IMR-90 (cell line): ENCODE measurements at regions not wholly inside any gene's neighbourhood (a gene's known extent, or its start where the extent isn't known, plus 50 kb on each side); places are given as distances from the start of the nearest gene placed in this dataset.

Experiments
- ATAC-seq: fragments of 200-7000 bp; cut with Tn5 transposase; 2 replicates; pipeline ENCODE4 v1.9.1; 2020; ENCODE audit warnings: low read depth, mild to moderate bottlenecking, moderate library complexity
- BruUV-seq: library from RNA; stranded (reverse); fragments of 400-500 nt; replicated peaks from 2 replicates; lab custom pipeline; 2021; lab: Mats Ljungman, UMichigan
- CTCF ChIA-PET: fragments of 300-600 bp; formaldehyde crosslinking; extraction: SDS; loops from one replicate; lab custom pipeline; 2021; ENCODE audit warnings: antibody characterized with exemption; lab: Yijun Ruan, JAX
- POLR2A ChIA-PET: fragments of 300-600 bp; sonication (Branson Sonifier 250); formaldehyde crosslinking; loops from one replicate; lab custom pipeline; 2022; ENCODE audit warnings: antibody characterized with exemption; ENCODE audit not compliant: unreplicated experiment; lab: Charles Lee
- DNase-seq: peaks from one replicate; pipeline ENCODE4 v3.0.0; 2013
- H2AFZ ChIP-seq: replicated peaks from 2 replicates; pipeline ENCODE3; 2013; ENCODE audit warnings: low read length, mild to moderate bottlenecking; ENCODE audit not compliant: poor library complexity
- H2AK5ac ChIP-seq: 2 replicates; pipeline ENCODE4 v1.6.1; 2013; ENCODE audit warnings: low read depth, low read length, inconsistent platforms
- H2AK9ac ChIP-seq: replicated peaks from 2 replicates; pipeline ENCODE3; 2013; ENCODE audit warnings: mild to moderate bottlenecking, low read depth, low read length, moderate library complexity; ENCODE audit not compliant: poor library complexity
- H2BK120ac ChIP-seq: 2 replicates; pipeline ENCODE4 v1.6.1; 2013; ENCODE audit warnings: low read depth, low read length, inconsistent platforms
- H2BK15ac ChIP-seq: 3 replicates; pipeline ENCODE4 v1.6.1; 2013; ENCODE audit warnings: low read depth, low read length, inconsistent platforms
- H2BK20ac ChIP-seq: 2 replicates; pipeline ENCODE4 v1.6.1; 2013; ENCODE audit warnings: low read depth, mild to moderate bottlenecking, inconsistent platforms, low read length, moderate library complexity
- H2BK5ac ChIP-seq: 2 replicates; pipeline ENCODE4 v1.6.1; 2013; ENCODE audit warnings: mild to moderate bottlenecking, low read depth, low read length, inconsistent platforms; ENCODE audit not compliant: poor library complexity, severe bottlenecking
- H3K14ac ChIP-seq: replicated peaks from 2 replicates; pipeline ENCODE4 v1.6.1; 2013; ENCODE audit warnings: low read depth, low read length, inconsistent platforms
- H3K18ac ChIP-seq: 2 replicates; pipeline ENCODE4 v1.6.1; 2013; ENCODE audit warnings: low read depth, low read length, control low read depth
- H3K23ac ChIP-seq: 2 replicates; pipeline ENCODE4 v1.6.1; 2013; ENCODE audit warnings: low read depth, low read length, inconsistent platforms
- H3K27ac ChIP-seq: 2 replicates; pipeline ENCODE4 v1.5.1; 2013; ENCODE audit warnings: mild to moderate bottlenecking, control low read depth, low read length; ENCODE audit not compliant: insufficient read depth
- H3K27me3 ChIP-seq: 2 replicates; pipeline ENCODE4 v1.6.1; 2013; ENCODE audit warnings: low read length; ENCODE audit not compliant: control insufficient read depth, insufficient read depth
- H3K36me3 ChIP-seq: 2 replicates; pipeline ENCODE4 v1.6.1; 2013; ENCODE audit warnings: low read length, mixed read lengths; ENCODE audit not compliant: control insufficient read depth, insufficient read depth
- H3K4ac ChIP-seq: 2 replicates; pipeline ENCODE4 v1.6.1; 2013; ENCODE audit warnings: low read depth, low read length, inconsistent platforms
- H3K4me1 ChIP-seq: 2 replicates; pipeline ENCODE4 v1.6.1; 2013; ENCODE audit warnings: low read length, mixed read lengths; ENCODE audit not compliant: control insufficient read depth, insufficient read depth
- H3K4me2 ChIP-seq: 2 replicates; pipeline ENCODE4 v1.6.1; 2013; ENCODE audit warnings: low read depth, mild to moderate bottlenecking, control low read depth, low read length, moderate library complexity
- H3K4me3 ChIP-seq: 2 replicates; pipeline ENCODE4 v1.5.1; 2013; ENCODE audit warnings: low read depth, mild to moderate bottlenecking, control low read depth, low read length, moderate library complexity; ENCODE audit not compliant: insufficient read depth
- H3K56ac ChIP-seq: 2 replicates; pipeline ENCODE4 v1.6.1; 2013; ENCODE audit warnings: low read length, inconsistent platforms; ENCODE audit not compliant: insufficient read depth; ENCODE audit errors: extremely low read depth
- H3K79me1 ChIP-seq, 2 experiments: 2 replicates each; pipeline ENCODE4 v1.6.1; 2013; ENCODE audit warnings: low read length in 2 of 2, inconsistent platforms in 1 of 2, low read depth in 1 of 2
- H3K9ac ChIP-seq: 2 replicates; pipeline ENCODE4 v1.6.1; 2013; ENCODE audit warnings: low read depth, low read length, control low read depth
- H3K9me1 ChIP-seq: 2 replicates; pipeline ENCODE4 v1.6.1; 2013; ENCODE audit warnings: low read length, inconsistent platforms; ENCODE audit not compliant: insufficient read depth
- H3K9me3 ChIP-seq: 2 replicates; pipeline ENCODE4 v1.6.1; 2013; ENCODE audit warnings: low read length; ENCODE audit not compliant: control insufficient read depth, insufficient read depth
- H4K20me1 ChIP-seq: 2 replicates; pipeline ENCODE4 v1.6.1; 2013; ENCODE audit warnings: low read length, inconsistent platforms; ENCODE audit not compliant: insufficient read depth
- H4K5ac ChIP-seq: 2 replicates; pipeline ENCODE4 v1.6.1; 2013; ENCODE audit warnings: mild to moderate bottlenecking, low read depth, low read length, control low read depth
- H4K8ac ChIP-seq, 2 experiments: 2 replicates each; pipeline ENCODE4 v1.6.1; 2013; ENCODE audit warnings: low read depth in 2 of 2, low read length in 2 of 2, control low read depth in 1 of 2, inconsistent platforms in 1 of 2
- H4K91ac ChIP-seq: 2 replicates; pipeline ENCODE4 v1.6.1; 2013; ENCODE audit warnings: low read depth, low read length, inconsistent platforms; ENCODE audit not compliant: insufficient read depth
- FOS ChIP-seq: fragments of 150-350 bp; IDR thresholded peaks from 2 replicates; pipeline ENCODE4 v1.6.1; 2016; ENCODE audit warnings: low read depth, low read length
- POLR2A ChIP-seq: IDR thresholded peaks from 2 replicates; pipeline ENCODE4 v1.6.1; 2012; ENCODE audit warnings: mild to moderate bottlenecking, low read depth, low read length
- WGBS, 2 experiments: methylation state at CpG; one replicate each; pipeline versions ENCODE4 v1.1.5 to v1.1.7; 2013; ENCODE audit warnings: missing lambda C conversion rate in 2 of 2; ENCODE audit not compliant: insufficient read length in 1 of 2; ENCODE audit errors: extremely low coverage in 2 of 2; 5-methylcytosine and 5-hydroxymethylcytosine counted together
- dilution Hi-C: fragments of 300-500 bp; cut with HindIII; formaldehyde crosslinking; loops from one replicate; pipeline ENCODE4 v1.14.3; 2018; ENCODE audit warnings: low sequenced_read_pairs; ENCODE audit not compliant: unreplicated experiment
- in situ Hi-C: fragments of 300-500 bp; cut with MboI; formaldehyde crosslinking; loops from 3 replicates; pipeline ENCODE4 v1.14.3; 2019; ENCODE audit warnings: low sequenced_read_pairs, inconsistent platforms, mixed read lengths
- intact Hi-C: fragments of 100-400 bp; cut with micrococcal nuclease; formaldehyde crosslinking; loops from 2 replicates; pipeline ENCODE4 v1.10.0; 2022

DNA sequence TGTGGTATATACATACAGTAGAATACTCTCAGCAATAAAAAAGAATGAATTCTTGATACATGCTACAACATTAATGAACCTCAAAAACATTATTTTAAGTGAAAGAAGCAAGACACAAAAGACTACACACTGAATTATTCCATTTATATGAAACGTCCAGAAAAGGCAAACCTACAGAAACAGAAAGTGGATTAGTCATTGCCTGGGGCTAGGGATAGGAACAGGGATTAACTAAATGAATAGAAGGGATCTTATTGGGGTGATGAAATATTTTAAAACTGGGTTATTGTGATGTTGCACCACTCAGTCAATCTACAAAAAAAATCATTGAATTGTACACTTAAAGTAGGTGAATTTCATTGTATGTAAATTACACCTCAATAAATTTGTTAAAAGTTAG lies 326.7 kb downstream of the PIK3R1 start:
- H3K9ac ChIP-seq: no peak overlapping the region
- H3K79me1 ChIP-seq: no peaks in the 10 kb centered on the region
- H3K4me3 ChIP-seq: no peak overlapping the region
- no peak overlapping the region; a peak in 1 of 4 replicates for H4K8ac ChIP-seq
- WGBS, 2 experiments: no CpG with 5 or more reads among the region's 1 CpG
- no peak overlapping the region for H3K56ac ChIP-seq
- no peak overlapping the region for H3K23ac ChIP-seq
- no peak overlapping the region for H4K91ac ChIP-seq
- no peaks in the 10 kb centered on the region for H4K20me1 ChIP-seq
- H4K5ac ChIP-seq: no peak overlapping the region
- no peak overlapping the region for H3K4ac ChIP-seq
- no peak overlapping the region for H3K4me2 ChIP-seq
- POLR2A ChIA-PET: no interaction called here
- no peak for ATAC-seq
- BruUV-seq: no TSS peak
- intact Hi-C loops (no loop called here), in situ Hi-C loops (no loop called here), dilution Hi-C loops (no loop called here)
- TF ChIP-seq FOS: no peak
- no peak for TF ChIP-seq POLR2A
- H2AK9ac ChIP-seq: no peak overlapping the region
- no peak overlapping the region for H2BK20ac ChIP-seq
- DNase-seq: peak; percentile 38
- CTCF ChIA-PET: no interaction called here
- H3K27me3 ChIP-seq: no peaks in the 10 kb centered on the region
- H3K14ac ChIP-seq: no peak overlapping the region
- H2BK15ac ChIP-seq: no peak overlapping the region
- no peak overlapping the region for H2AFZ ChIP-seq
- H2BK120ac ChIP-seq: no peak overlapping the region
- no peak overlapping the region for H2AK5ac ChIP-seq
- no peaks in the 10 kb centered on the region for H3K9me3 ChIP-seq
- H3K18ac ChIP-seq: no peak overlapping the region
- no peaks in the 10 kb centered on the region for H3K4me1 ChIP-seq
- H3K27ac ChIP-seq: no peak overlapping the region
- H3K9me1 ChIP-seq: no peaks in the 10 kb centered on the region
- no peaks in the 10 kb centered on the region for H3K36me3 ChIP-seq
- H2BK5ac ChIP-seq: no peak overlapping the region
